ENCODE measurements at regions not wholly inside any gene's neighbourhood (a gene's known extent, or its start where the extent isn't known, plus 50 kb on each side); places are given as distances from the start of the nearest gene placed in this dataset.

GRCh38 chr4:123776267-123776666 is 379.7 kb downstream of the SPRY1 start:
- DNase-seq, result no peak

- DNase-seq, result no peak
Observed at GRCh38 chr4:123777373-123777772, 380.8 kb downstream of the SPRY1 start.

GRCh38 chr4:123783151-123783790 is 386.7 kb downstream of the SPRY1 start:
- DNase-seq, result no peak

GRCh38 chr4:123783921-123784320 is 387.3 kb downstream of the SPRY1 start:
- no peak for DNase-seq

- DNase-seq, result no peak
Observed at GRCh38 chr4:123784626-123785025, 388.0 kb downstream of the SPRY1 start.

GRCh38 chr4:123785538-123785937 is 388.9 kb downstream of the SPRY1 start:
- DNase-seq, result no peak

- DNase-seq, result no peak
Observed at GRCh38 chr4:123786163-123786915, 389.7 kb downstream of the SPRY1 start.

GRCh38 chr4:123786920-123787319 is 390.3 kb downstream of the SPRY1 start:
- DNase-seq, result no peak

- no peak for DNase-seq
Observed at GRCh38 chr4:123787512-123788080, 391.0 kb downstream of the SPRY1 start.

- DNase-seq, result no peak
Observed at GRCh38 chr4:123788577-123788976, 392.0 kb downstream of the SPRY1 start.

GRCh38 chr4:123790681-123791080 is 394.1 kb downstream of the SPRY1 start:
- no peak for DNase-seq

- no peak for DNase-seq
Observed at GRCh38 chr4:123802082-123802645, 405.6 kb downstream of the SPRY1 start.

GRCh38 chr4:123802933-123803332 is 406.3 kb downstream of the SPRY1 start:
- DNase-seq, result no peak

- DNase-seq, result no peak
Observed at GRCh38 chr4:123804196-123804721, 407.7 kb downstream of the SPRY1 start.

GRCh38 chr4:123806056-123806455 is 409.5 kb downstream of the SPRY1 start:
- no peak for DNase-seq

- DNase-seq, result no peak
Observed at GRCh38 chr4:123807187-123807586, 410.6 kb downstream of the SPRY1 start.

- no peak for DNase-seq
Observed at GRCh38 chr4:123807866-123808265, 411.3 kb downstream of the SPRY1 start.

GRCh38 chr4:123809864-123810263 is 413.3 kb downstream of the SPRY1 start:
- DNase-seq, result no peak

GRCh38 chr4:123812066-123812390 is 415.4 kb downstream of the SPRY1 start:
- DNase-seq, result no peak

- DNase-seq, result no peak
Observed at GRCh38 chr4:123813901-123814300, 417.3 kb downstream of the SPRY1 start.

- no peak for DNase-seq
Observed at GRCh38 chr4:123816462-123816861, 419.9 kb downstream of the SPRY1 start.

GRCh38 chr4:123817025-123817688 is 420.6 kb downstream of the SPRY1 start:
- no peak for DNase-seq

- DNase-seq, result no peak
Observed at GRCh38 chr4:123819362-123820035, 422.9 kb downstream of the SPRY1 start.

Measured in GF-D8 (cell line).